ENCODE measurements at regions not wholly inside any gene's neighbourhood (a gene's known extent, or its start where the extent isn't known, plus 50 kb on each side); places are given as distances from the start of the nearest gene placed in this dataset.

- no peaks in the 10 kb centered on the region for H3K79me2 ChIP-seq (ENCODE audit: control insufficient read depth, insufficient read depth, low read length)
- no peak overlapping the region for H3K4me2 ChIP-seq (replicated peaks; ENCODE audit: low read depth, low read length, poor library complexity, severe bottlenecking)
- H3K9me3 Mint-ChIP-seq (ENCODE audit: insufficient read depth) = no peaks in the 10 kb centered on the region
- ATAC-seq (ENCODE audit: low read depth) (no peak), DNase-seq (no peak)
- no peak overlapping the region for H3K9ac ChIP-seq (ENCODE audit: low read length)
- CTCF ChIA-PET = interaction anchor here (1.8 kb wide), 1 partner anchor 10 kb away, joined by 4 read pairs; no protein-coding TSS in a partner anchor
- no peaks in the 10 kb centered on the region for H3K4me1 ChIP-seq (ENCODE audit: control insufficient read depth in 2 of 2, insufficient read depth in 2 of 2, low read length in 2 of 2)
- no peak overlapping the region for H2AFZ ChIP-seq (ENCODE audit: insufficient read depth, low read depth, low read length, poor library complexity, severe bottlenecking)
- peaks cover 0 to 5% (median 2%) of the 10 kb centered on the region in 4 experiments for H3K27me3 ChIP-seq (replicated peaks in 1 of 4; ENCODE audit: control extremely low read depth in 1 of 4, control insufficient read depth in 3 of 4, insufficient read depth in 4 of 4, low read length in 3 of 4)
- no peaks in the 10 kb centered on the region for H3K4me1 Mint-ChIP-seq
- H3K4me3 Mint-ChIP-seq = no peak overlapping the region
- intact Hi-C loops (cut with micrococcal nuclease) = no loop called here
- H3K27ac ChIP-seq (ENCODE audit: low read length in 2 of 2) = no peak overlapping the region
- no peaks in the 10 kb centered on the region for H3K36me3 ChIP-seq (replicated peaks in 1 of 2; ENCODE audit: control extremely low read depth in 1 of 2, control insufficient read depth in 1 of 2, extremely low read depth in 1 of 2, insufficient read depth in 2 of 2, low read length in 1 of 2)
- no peak overlapping the region for H3K4me3 ChIP-seq (ENCODE audit: control extremely low read depth in 1 of 5, extremely low read depth in 1 of 5, insufficient read depth in 1 of 5, low read depth in 2 of 5, low read length in 4 of 5)
- no peak overlapping the region for H3K27ac Mint-ChIP-seq
- POLR2A ChIA-PET = no interaction called here
- no peaks in the 10 kb centered on the region for H3K9me3 ChIP-seq (ENCODE audit: control extremely low read depth in 1 of 3, control insufficient read depth in 2 of 3, insufficient read depth in 1 of 3, low read length in 2 of 3)
- WGBS (ENCODE audit: insufficient coverage) = no CpG with 5 or more reads among the region's 1 CpG
- H3K27me3 Mint-ChIP-seq = peaks cover 49% of the 10 kb centered on the region
- no peaks in the 10 kb centered on the region for H4K20me1 ChIP-seq (ENCODE audit: control insufficient read depth, insufficient read depth, low read length, poor library complexity, severe bottlenecking)
- TF ChIP-seq CTCF (IDR thresholded peaks at IDR 0.05) (no peak), EZH2 (IDR thresholded peaks at IDR 0.05; ENCODE audit: borderline replicate concordance, insufficient read depth, low read depth, low read length, poor library complexity, severe bottlenecking) (no peak)
Measured at GRCh38 chr7:127476618-127477017, 84.1 kb upstream of the ZNF800 start.

GRCh38 chr7:127474457-127474856 lies 81.9 kb upstream of the ZNF800 start:
- Histone ChIP-seq H4K20me1 (ENCODE audit: control insufficient read depth, insufficient read depth, low read length, poor library complexity, severe bottlenecking) (no peaks in the 10 kb centered on the region), H3K36me3 (replicated peaks in 1 of 2; ENCODE audit: control extremely low read depth in 1 of 2, control insufficient read depth in 1 of 2, extremely low read depth in 1 of 2, insufficient read depth in 2 of 2, low read length in 1 of 2) (no peaks in the 10 kb centered on the region), H3K4me3 (ENCODE audit: control extremely low read depth in 1 of 5, extremely low read depth in 1 of 5, insufficient read depth in 1 of 5, low read depth in 2 of 5, low read length in 4 of 5) (no peak overlapping the region), H3K9me3 (ENCODE audit: control extremely low read depth in 1 of 3, control insufficient read depth in 2 of 3, insufficient read depth in 1 of 3, low read length in 2 of 3) (peaks cover 0 to 3% (median 0%) of the 10 kb centered on the region in 3 donors), H2AFZ (ENCODE audit: insufficient read depth, low read depth, low read length, poor library complexity, severe bottlenecking) (no peak overlapping the region), H3K27me3 (replicated peaks in 1 of 4; ENCODE audit: control extremely low read depth in 1 of 4, control insufficient read depth in 3 of 4, insufficient read depth in 4 of 4, low read length in 3 of 4) (peaks cover 0 to 9% (median 3%) of the 10 kb centered on the region in 4 experiments), H3K79me2 (ENCODE audit: control insufficient read depth, insufficient read depth, low read length) (no peaks in the 10 kb centered on the region), H3K27ac (ENCODE audit: low read length in 2 of 2) (no peak overlapping the region), H3K9ac (ENCODE audit: low read length) (no peak overlapping the region), H3K4me1 (ENCODE audit: control insufficient read depth in 2 of 2, insufficient read depth in 2 of 2, low read length in 2 of 2) (no peaks in the 10 kb centered on the region), H3K4me2 (replicated peaks; ENCODE audit: low read depth, low read length, poor library complexity, severe bottlenecking) (no peak overlapping the region)
- no peak for TF ChIP-seq CTCF (IDR thresholded peaks at IDR 0.05)
- no peak for TF ChIP-seq EZH2 (IDR thresholded peaks at IDR 0.05; ENCODE audit: borderline replicate concordance, insufficient read depth, low read depth, low read length, poor library complexity, severe bottlenecking)
- Mint-ChIP-seq H3K9me3 (ENCODE audit: insufficient read depth) (no peaks in the 10 kb centered on the region), H3K27ac (no peak overlapping the region), H3K27me3 (peaks cover 53% of the 10 kb centered on the region), H3K4me1 (no peaks in the 10 kb centered on the region), H3K4me3 (no peak overlapping the region)
- DNase-seq (no peak), ATAC-seq (ENCODE audit: low read depth) (no peak)
- intact Hi-C loops (cut with micrococcal nuclease) = no loop called here
- ChIA-PET POLR2A (no interaction called here), CTCF (interaction anchor here (1.5 kb wide), 1 partner anchor 11 kb away, joined by 4 read pairs; no protein-coding TSS in a partner anchor)

All from B cell (primary cell).